Trophoblast cell (in vitro differentiated cells and primary cell): ENCODE measurements at regions not wholly inside any gene's neighbourhood (a gene's known extent, or its start where the extent isn't known, plus 50 kb on each side); places are given as distances from the start of the nearest gene placed in this dataset.
"Not testable (repeated sequence)": the region's sequence is repeated elsewhere in the genome, so short reads cannot be mapped to it uniquely, and the experiment has no call there.

Experiments used
- DNase-seq, 2 donors: peaks; one replicate each; pipeline ENCODE4 v3.0.0-alpha.2; 2016
- H2AFZ ChIP-seq: 2 replicates; pipeline ENCODE4 v1.6.1; 2013; ENCODE audit warnings: low read length, moderate library complexity, mild to moderate bottlenecking; ENCODE audit not compliant: insufficient read depth, poor library complexity
- H2AK5ac ChIP-seq: 2 replicates; pipeline ENCODE4 v1.6.1; 2013; ENCODE audit warnings: mild to moderate bottlenecking, low read length
- H2BK120ac ChIP-seq: 2 replicates; pipeline ENCODE4 v1.6.1; 2013; ENCODE audit warnings: low read length, mild to moderate bottlenecking, moderate library complexity; ENCODE audit not compliant: insufficient read depth, poor library complexity
- H2BK12ac ChIP-seq: 2 replicates; pipeline ENCODE4 v1.6.1; 2013; ENCODE audit warnings: mild to moderate bottlenecking, low read length, moderate library complexity
- H2BK5ac ChIP-seq: 2 replicates; pipeline ENCODE4 v1.6.1; 2013; ENCODE audit warnings: low read length, low read depth, moderate library complexity, mild to moderate bottlenecking; ENCODE audit not compliant: poor library complexity
- H3K14ac ChIP-seq: 2 replicates; pipeline ENCODE4 v1.6.1; 2013; ENCODE audit warnings: mild to moderate bottlenecking, low read length
- H3K18ac ChIP-seq: 2 replicates; pipeline ENCODE4 v1.6.1; 2013; ENCODE audit warnings: mild to moderate bottlenecking, low read length
- H3K23ac ChIP-seq: 2 replicates; pipeline ENCODE4 v1.6.1; 2013; ENCODE audit warnings: low read length
- H3K27ac ChIP-seq: 2 replicates; pipeline ENCODE4 v1.5.1; 2013; ENCODE audit warnings: low read depth, mild to moderate bottlenecking, inconsistent platforms, low read length, moderate library complexity
- H3K27me3 ChIP-seq: 2 replicates; pipeline ENCODE4 v1.6.1; 2013; ENCODE audit warnings: inconsistent platforms, mild to moderate bottlenecking, low read length, moderate library complexity; ENCODE audit not compliant: insufficient read depth
- H3K36me3 ChIP-seq, 2 experiments: 1 replicate in 1 of 2; 2 replicates in 1 of 2; pipeline ENCODE4 v1.6.1; 2013; ENCODE audit warnings: low read length in 2 of 2, mild to moderate bottlenecking in 2 of 2, moderate library complexity in 1 of 2; ENCODE audit not compliant: insufficient read depth in 2 of 2, control insufficient read depth in 1 of 2
- H3K4ac ChIP-seq: 2 replicates; pipeline ENCODE4 v1.6.1; 2013; ENCODE audit warnings: low read depth, mild to moderate bottlenecking, low read length, moderate library complexity
- H3K4me1 ChIP-seq, 2 experiments: 1 replicate in 1 of 2; 2 replicates in 1 of 2; pipeline ENCODE4 v1.6.1; 2013; ENCODE audit warnings: low read length in 2 of 2, mild to moderate bottlenecking in 2 of 2, moderate library complexity in 1 of 2; ENCODE audit not compliant: insufficient read depth in 2 of 2, control insufficient read depth in 1 of 2
- H3K4me2 ChIP-seq: 2 replicates; pipeline ENCODE4 v1.6.1; 2013; ENCODE audit warnings: inconsistent platforms, mild to moderate bottlenecking, low read length, moderate library complexity
- H3K4me3 ChIP-seq: 2 replicates; pipeline ENCODE4 v1.5.1; 2013; ENCODE audit warnings: mild to moderate bottlenecking, low read depth, low read length, inconsistent platforms
- H3K79me1 ChIP-seq: one replicate; pipeline ENCODE4 v1.6.1; 2013; ENCODE audit warnings: low read length
- H3K79me2 ChIP-seq: 2 replicates; pipeline ENCODE4 v1.6.1; 2013; ENCODE audit warnings: low read length, mild to moderate bottlenecking; ENCODE audit not compliant: control insufficient read depth, insufficient read depth, poor library complexity
- H3K9ac ChIP-seq: 2 replicates; pipeline ENCODE4 v1.6.1; 2013; ENCODE audit warnings: mild to moderate bottlenecking, low read length
- H3K9me3 ChIP-seq: 2 replicates; pipeline ENCODE4 v1.6.1; 2013; ENCODE audit warnings: low read depth, mild to moderate bottlenecking, control low read depth, inconsistent platforms, low read length; ENCODE audit not compliant: insufficient read depth
- H4K12ac ChIP-seq: 2 replicates; pipeline ENCODE4 v1.6.1; 2013; ENCODE audit warnings: low read depth, mild to moderate bottlenecking, low read length, moderate library complexity
- H4K8ac ChIP-seq: 2 replicates; pipeline ENCODE4 v1.6.1; 2013; ENCODE audit warnings: low read depth, mild to moderate bottlenecking, low read length, moderate library complexity
- H4K91ac ChIP-seq: one replicate; pipeline ENCODE4 v1.6.1; 2013; ENCODE audit warnings: low read depth, mild to moderate bottlenecking, low read length, moderate library complexity
- WGBS: extraction: QIAGEN DNeasy Blood & Tissue Kit; methylation state at CpG from one replicate; pipeline ENCODE4 v1.1.7; 2013; ENCODE audit warnings: missing lambda C conversion rate; ENCODE audit not compliant: insufficient read length, insufficient coverage; ENCODE audit errors: extremely low coverage; 5-methylcytosine and 5-hydroxymethylcytosine counted together

- H3K9ac ChIP-seq, H3K4ac ChIP-seq, H4K91ac ChIP-seq, H3K27ac ChIP-seq, H3K4me2 ChIP-seq, H2BK120ac ChIP-seq, H3K4me3 ChIP-seq, H3K4me1 ChIP-seq, H3K18ac ChIP-seq, H3K27me3 ChIP-seq, H4K8ac ChIP-seq, H3K79me2 ChIP-seq, H2AK5ac ChIP-seq, H4K12ac ChIP-seq, H2BK12ac ChIP-seq, H2AFZ ChIP-seq, H3K9me3 ChIP-seq, H3K36me3 ChIP-seq, H3K79me1 ChIP-seq, H3K23ac ChIP-seq, H2BK5ac ChIP-seq, H3K14ac ChIP-seq: not testable (repeated sequence)
- no CpG with 5 or more reads among the region's 10 CpGs for WGBS
- DNase-seq, result peak; percentile 52 to 62
Observed at GRCh38 chr2:87629491-87630458, 118.1 kb upstream of the PLGLB2 start.

DNA sequence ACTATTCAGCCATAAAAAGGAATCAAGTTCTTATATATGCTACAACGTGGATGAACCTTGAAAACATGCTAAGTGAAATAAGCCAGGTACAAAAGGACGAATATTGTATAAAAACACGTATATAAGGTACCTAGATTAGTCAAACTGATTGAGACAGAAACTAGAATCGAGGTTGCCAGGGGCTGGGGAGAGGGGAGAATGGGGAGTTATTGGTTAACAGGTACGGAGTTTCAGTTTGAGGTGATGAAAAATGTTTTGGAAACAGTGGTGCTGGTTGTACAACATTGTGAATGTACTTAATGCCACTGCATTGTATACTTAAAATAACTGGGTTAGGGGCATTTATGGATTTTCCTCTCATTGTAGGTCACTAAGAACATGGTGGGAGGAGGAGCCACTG lies 117.0 kb upstream of the PLGLB2 start:
- not testable (repeated sequence) for H3K9ac ChIP-seq, H3K23ac ChIP-seq

GRCh38 chr2:87631402-87631801 lies 116.5 kb upstream of the PLGLB2 start:
- H2BK5ac ChIP-seq, H3K23ac ChIP-seq, DNase-seq, H3K27ac ChIP-seq, H2BK120ac ChIP-seq, H3K18ac ChIP-seq, H2AK5ac ChIP-seq, H3K9ac ChIP-seq, H3K4ac ChIP-seq, H3K79me1 ChIP-seq, H4K8ac ChIP-seq, H3K9me3 ChIP-seq, H3K27me3 ChIP-seq, H3K79me2 ChIP-seq, H4K91ac ChIP-seq, H2AFZ ChIP-seq, H2BK12ac ChIP-seq, H4K12ac ChIP-seq, H3K36me3 ChIP-seq, H3K4me2 ChIP-seq, H3K4me1 ChIP-seq, H3K4me3 ChIP-seq, H3K14ac ChIP-seq: not testable (repeated sequence)
- WGBS, result no CpG with 5 or more reads among the region's 3 CpGs

More for the DNA sequence above, 117.0 kb upstream of the PLGLB2 start:
- not testable (repeated sequence) for H2BK5ac ChIP-seq, DNase-seq, H2AFZ ChIP-seq, H4K12ac ChIP-seq, H3K27me3 ChIP-seq, H4K91ac ChIP-seq, H3K4me2 ChIP-seq, H3K79me2 ChIP-seq, H3K4ac ChIP-seq, H3K79me1 ChIP-seq, H2BK120ac ChIP-seq, H4K8ac ChIP-seq, H2AK5ac ChIP-seq, H3K14ac ChIP-seq, H3K36me3 ChIP-seq, H3K4me1 ChIP-seq, H3K27ac ChIP-seq, H3K4me3 ChIP-seq, H3K9me3 ChIP-seq, H2BK12ac ChIP-seq, H3K18ac ChIP-seq
- no CpG with 5 or more reads among the region's 5 CpGs for WGBS

- not testable (repeated sequence) for H3K4me3 ChIP-seq, H4K91ac ChIP-seq, H4K12ac ChIP-seq, H3K18ac ChIP-seq, H3K4me2 ChIP-seq, H3K27ac ChIP-seq, H3K4me1 ChIP-seq, H2AK5ac ChIP-seq, H3K9me3 ChIP-seq, H3K14ac ChIP-seq, H2BK12ac ChIP-seq, H3K27me3 ChIP-seq, H3K23ac ChIP-seq, H2BK120ac ChIP-seq, DNase-seq, H3K9ac ChIP-seq, H4K8ac ChIP-seq, H2AFZ ChIP-seq, H3K4ac ChIP-seq, H3K36me3 ChIP-seq, H3K79me1 ChIP-seq, H2BK5ac ChIP-seq, H3K79me2 ChIP-seq
- no CpG with 5 or more reads among the region's 3 CpGs for WGBS
Observed at GRCh38 chr2:87633287-87633963, 114.5 kb upstream of the PLGLB2 start.
